ENCODE measurements at regions not wholly inside any gene's neighbourhood (a gene's known extent, or its start where the extent isn't known, plus 50 kb on each side); places are given as distances from the start of the nearest gene placed in this dataset.
"Not testable (repeated sequence)": the region's sequence is repeated elsewhere in the genome, so short reads cannot be mapped to it uniquely, and the experiment has no call there.

DNA sequence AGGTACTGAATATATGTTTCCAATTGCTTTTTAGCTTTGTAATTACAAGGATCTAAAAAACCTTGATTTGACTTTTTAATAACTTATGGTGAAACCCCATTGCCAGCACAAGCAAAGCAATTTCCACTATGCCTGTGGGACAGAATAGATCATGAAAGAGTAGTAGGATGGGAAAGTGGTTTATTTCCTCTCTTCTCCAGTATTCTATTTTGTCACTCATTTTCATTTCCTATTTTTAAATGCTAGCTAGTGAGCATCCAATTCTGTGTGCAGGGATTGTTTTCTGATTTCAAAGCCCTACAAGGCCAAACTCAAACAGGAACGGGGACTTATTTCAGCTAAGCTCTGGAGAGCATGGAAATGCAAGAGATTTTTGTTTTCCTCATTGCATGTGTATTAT, 132.0 kb upstream of the TGFBR2 start:
- no peak for DNase-seq

DNA sequence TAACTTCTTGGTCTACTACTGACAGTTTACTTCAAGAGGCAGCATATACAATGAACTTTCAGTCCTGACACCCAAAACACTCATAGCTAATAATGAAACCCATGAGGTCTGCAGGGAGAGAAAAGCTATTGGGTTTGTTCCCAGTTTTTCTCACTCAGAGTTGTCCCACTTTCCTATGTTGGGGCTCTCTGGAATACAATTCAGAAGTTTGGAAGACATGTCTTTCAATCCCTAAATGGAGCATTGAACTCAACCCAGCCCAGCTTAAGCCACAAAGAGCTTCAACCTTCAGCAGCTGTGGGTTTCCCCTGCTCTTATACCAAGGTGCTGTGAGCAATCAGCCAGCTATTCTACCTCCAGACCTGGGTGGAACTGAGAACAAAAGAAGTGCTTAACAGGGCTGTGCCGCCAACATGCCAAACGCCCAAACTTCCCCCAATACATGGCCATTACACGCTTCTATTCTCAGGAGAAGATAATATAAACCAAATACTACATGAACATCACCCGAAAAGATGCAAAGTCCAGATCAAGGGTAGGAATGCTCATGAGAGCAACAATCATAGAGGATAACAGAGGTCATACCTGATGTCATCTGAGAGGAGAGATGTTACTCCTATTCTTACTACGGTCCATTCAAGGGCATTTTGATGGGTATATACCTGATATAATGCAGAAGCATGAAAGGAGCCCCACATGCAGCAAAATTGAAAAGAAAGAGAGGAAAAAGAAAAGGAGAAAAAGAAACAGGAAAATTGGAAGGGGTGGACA, 131.2 kb upstream of the TGFBR2 start:
- no peak for DNase-seq

DNA sequence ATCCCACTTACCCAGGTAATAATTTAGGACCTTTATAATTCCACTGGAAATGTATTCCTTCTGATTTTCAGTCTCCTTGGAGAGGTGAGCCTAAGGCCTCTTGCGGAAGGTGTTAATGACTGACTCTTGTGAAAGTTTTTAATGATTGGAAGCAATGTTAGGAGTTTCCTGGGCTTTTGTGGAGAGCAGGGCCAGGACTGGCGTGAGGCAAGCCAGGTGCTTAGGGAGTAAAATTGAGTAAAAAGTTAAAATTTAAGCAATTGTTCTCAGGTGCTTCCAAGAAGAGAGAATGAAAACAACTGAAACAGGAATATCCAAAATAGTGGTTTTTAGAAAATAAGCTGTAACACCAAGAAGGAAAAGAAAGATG, 130.6 kb upstream of the TGFBR2 start:
- DNase-seq: no peak

- no peak for DNase-seq
Measured at GRCh38 chr3:30476368-30477084, 129.9 kb upstream of the TGFBR2 start.

DNA sequence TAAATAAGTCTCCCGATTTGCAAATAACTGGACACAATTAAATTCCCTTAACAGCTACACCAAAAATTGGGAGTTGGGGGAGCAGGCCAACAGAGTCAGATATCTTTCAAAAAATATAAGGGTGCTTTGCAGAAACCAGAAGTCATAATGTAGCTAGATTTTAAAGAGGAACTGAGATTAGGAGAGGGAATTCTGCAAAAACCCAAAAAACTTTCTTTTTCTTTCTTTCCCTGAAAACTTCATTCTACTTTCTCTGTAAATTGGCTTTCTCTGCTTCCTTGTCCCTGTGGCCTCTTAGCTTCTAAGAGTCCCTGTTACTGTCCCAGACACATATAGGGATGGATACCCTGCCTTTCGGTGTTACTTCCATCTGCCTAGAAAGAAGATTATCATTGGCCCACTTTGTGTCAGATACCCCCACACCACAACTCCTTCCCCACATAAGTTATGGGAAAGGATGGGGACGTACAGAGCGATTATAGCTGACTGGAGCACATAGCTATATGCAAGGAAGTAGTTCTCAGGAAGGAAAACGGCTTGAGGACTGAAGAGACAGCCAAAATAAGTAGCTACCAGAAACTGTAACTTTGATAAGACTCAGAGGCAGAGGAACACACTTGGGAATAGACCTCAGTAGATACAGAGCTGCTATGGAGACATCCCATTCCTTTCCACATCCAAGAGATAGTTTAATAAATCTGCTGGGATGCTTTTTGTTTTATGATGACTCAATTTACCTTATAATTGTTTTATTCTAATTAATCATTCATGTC, 129.1 kb upstream of the TGFBR2 start:
- no peak for DNase-seq

- DNase-seq: not testable (repeated sequence)
Measured at GRCh38 chr3:30479737-30480136, 126.7 kb upstream of the TGFBR2 start.

GRCh38 chr3:30480156-30480555, 126.2 kb upstream of the TGFBR2 start:
- not testable (repeated sequence) for DNase-seq

DNA sequence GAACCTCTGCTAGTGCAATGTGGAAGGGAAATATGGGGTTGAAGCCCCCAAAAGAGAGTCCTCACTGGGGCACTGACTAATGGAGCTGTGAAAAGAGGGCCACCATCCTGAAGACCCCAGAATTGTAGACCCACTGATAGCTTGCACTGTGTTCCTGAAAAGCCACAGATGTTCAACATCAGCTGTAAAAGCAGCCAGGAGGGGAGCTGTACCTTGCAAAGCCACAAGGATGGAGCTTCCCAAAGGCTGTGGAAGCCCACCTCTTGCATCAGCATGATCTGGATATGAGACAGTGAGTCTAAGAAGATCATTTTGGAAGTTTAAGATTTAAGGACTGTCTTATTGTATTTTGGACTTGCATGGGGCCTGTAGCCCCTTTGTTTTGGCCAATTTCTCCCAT, 125.8 kb upstream of the TGFBR2 start:
- DNase-seq: no peak

DNA sequence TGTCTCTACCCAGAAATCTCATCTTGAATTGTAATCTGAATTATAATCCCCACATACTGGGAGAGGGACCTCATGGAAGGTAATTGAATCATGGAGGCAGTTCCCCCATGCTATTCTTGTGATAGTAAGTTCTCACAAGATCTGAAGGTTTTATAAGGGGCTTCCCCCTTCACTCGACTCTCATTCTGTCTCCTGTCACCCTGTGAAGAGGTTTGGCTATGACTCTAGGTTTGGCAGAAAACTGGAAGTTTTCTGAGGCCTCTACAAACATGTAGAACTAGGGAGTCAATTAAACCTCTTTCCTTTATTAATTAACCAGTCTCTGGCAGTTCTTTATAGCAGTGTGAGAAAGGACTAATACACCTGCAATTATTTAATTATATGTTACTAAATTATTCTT, 125.2 kb upstream of the TGFBR2 start:
- DNase-seq: no peak

GRCh38 chr3:30484229-30484628, 122.2 kb upstream of the TGFBR2 start:
- DNase-seq: not testable (repeated sequence)

GRCh38 chr3:30486368-30486767, 120.0 kb upstream of the TGFBR2 start:
- DNase-seq: no peak

GRCh38 chr3:30488070-30488756, 118.2 kb upstream of the TGFBR2 start:
- no peak for DNase-seq

DNA sequence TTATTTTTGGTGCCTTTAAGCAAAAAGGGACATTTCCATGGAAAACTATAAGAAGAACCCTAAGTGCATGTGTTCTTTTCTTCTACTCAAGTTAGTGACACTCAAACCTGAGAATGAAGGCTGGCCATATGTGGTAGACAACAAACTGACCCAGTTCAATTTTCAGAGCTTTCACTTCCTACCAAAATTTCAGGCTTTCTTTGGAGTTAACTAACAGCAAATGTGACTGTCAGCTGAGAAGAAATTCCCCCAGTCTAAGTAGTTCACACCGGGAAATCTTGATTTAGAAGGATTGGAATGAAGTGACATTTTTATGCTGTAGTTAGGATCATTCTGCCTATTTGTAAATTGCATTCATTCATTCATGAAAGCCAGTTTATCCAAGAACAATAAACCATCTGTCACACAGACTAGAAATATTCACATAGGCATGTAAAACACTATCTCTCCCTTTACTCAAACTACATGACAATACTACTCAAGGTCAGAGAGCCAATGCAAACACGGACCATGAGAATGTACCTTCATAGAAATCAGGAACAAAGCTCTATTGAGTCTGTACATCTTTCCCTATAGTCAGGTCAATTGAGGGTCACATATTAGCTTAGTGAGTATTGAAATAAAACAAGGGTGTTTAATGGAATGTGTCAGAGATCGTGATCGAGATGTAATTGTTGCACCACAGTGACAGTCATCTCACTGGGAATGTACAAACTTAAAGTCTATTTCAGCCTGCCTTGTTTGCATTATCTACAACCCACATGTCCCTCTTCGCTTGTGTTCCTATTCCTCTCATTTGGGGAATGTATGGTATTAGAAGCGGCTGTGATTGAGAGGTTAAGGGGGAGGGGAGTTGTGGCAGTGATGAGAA, 113.8 kb upstream of the TGFBR2 start:
- no peak for DNase-seq

DNA sequence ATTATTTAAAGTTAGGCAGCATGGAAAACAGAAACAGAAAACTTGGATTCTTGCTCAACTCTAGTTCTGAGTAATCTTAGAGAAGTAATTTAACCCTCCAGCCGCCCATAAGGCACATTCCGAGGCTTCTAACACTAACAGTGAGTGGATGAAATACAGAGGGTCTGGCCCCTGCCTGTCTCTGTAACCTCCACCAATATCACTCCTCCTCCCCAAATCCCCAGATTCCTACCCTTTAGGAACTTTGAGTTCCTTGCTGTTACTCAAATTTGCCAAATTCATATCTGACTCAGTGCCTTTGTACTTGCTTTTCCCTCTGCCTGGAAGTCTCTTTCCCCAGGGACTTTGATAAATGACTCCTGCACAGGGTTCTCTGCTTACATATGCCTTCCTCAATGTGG, 112.5 kb upstream of the TGFBR2 start:
- no peak for DNase-seq

DNA sequence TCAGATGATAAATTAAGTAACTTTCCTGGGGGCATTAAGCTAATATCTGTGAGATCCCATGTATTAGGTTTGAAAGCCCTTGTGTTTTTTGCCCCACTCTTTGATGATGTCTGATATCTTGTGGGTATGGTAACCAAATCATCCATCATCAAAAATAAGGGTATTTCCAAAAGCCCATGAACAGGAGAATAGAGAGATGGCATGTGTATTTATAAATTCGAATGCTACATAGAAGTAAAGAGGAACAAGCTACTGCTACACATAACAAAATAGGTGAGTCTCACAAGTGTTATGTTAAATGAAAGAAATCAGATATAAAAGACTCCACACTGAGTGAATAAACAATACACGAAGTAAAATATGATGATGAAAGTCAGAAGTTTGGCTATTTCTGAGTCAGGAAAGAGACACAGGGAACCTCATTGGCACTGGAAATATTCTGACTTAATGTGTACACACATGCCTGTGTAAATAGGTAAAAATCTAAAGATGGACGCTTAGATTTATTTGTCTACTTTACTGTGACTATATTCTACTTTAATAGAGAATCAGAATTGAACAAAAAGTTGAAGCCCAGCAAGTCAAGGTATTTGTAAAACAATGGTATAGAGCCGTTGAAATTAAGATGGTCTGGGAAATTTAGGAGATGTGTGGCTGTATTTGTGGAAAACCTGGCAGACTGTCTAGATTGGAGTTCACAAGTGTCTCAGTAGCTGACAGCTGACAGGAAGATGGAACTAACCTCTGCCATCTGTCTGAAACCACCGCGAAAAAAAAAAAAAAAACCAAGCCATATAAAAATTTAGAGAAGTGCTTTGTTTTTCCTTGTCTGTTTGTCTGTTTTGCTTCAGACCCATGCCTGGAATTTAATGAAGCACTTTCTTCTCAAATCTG, 111.0 kb upstream of the TGFBR2 start:
- DNase-seq: no peak

DNA sequence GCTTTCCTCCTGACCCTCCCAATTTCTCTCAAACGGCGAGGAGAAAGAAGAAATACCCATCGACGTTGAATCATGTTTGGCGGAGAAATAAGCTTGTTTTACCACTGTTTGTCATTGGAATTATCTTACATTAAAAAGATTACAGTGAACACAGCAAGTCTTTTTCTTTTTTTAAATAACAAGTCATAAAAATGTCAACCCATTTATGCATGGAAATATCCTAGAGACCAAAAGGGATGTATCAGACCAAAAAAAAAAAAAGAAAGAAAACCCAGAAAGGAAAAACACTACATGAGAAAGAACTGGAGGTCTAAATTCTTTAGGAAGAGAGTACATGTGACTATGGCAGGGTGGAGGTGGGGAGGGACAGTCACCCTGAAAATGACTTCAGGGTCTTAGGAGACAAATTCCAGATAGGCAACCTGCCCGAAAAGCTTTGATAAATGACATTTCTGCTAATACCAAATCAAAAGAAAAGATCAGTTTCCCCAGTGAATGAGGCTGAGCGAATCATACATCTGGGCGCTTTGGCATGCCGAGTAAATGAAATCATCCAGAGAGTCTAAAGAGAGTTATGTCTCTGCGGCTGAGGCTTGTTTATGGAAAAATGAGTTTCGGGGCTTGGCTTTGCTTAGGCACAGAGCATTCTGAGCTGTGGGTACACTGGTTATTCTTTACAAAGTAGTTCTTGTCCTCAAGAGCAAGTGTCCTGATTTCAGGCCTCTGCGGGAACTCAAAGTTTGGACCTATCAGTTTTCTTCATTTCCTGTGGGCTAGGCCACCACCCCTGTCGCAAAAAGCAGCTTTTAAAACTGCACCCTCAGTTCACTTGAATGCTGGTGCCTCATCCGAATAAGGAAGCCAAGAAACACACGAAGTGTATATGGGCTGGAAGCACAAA, 110.1 kb upstream of the TGFBR2 start:
- DNase-seq: no peak

DNA sequence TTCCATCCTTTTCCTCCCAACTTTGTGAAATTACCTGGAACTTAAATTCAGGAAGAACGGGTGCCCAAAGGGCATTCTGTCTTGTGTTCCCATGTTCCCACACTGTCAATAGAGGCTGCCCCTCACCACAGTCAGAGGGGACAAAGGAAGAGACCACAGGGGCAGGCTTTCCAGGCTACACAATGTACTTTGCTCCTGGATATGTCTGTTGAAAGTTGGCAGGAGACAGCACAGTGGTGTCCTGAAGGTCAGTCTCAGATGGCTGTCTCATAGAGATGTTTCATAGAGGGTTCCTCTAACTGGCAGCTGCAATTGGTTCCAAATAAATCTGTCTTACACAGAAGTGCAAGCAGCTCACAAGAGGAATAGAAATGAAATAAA, 107.8 kb upstream of the TGFBR2 start:
- DNase-seq: no peak

DNA sequence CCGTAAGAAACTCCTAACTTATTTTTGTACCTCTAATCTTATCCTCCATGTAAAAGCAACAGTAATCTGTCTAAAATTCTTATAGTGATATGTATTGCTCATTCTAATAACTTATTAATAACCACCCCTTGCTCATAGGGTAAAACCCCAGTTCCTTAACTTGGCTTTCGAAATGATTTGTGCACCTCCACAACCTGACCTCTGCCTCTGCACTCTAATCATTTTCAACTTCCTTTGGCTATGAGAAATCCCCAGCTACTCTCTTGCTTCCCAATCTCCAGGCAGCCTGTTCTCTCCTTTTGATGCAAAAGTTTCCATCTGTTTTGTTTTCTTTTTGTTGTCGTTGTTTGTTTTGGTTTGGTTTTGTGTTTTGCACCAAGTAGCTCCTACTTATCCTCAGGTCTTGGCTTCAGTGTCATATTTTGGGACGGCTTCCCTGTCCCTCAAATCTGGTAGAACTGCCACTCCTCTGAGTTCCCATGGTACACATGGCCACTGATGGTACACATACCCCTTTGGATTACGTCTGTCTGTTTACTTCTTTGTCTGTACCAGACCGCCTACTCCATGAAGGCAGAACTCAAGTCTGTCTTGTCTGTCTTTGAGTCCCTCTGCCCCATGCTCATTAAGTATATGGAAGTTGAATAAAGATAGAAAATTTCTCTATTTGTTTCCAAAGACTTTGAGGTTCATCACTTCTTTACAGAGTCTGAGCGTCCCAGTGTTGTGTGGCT, 105.6 kb upstream of the TGFBR2 start:
- no peak for DNase-seq

DNA sequence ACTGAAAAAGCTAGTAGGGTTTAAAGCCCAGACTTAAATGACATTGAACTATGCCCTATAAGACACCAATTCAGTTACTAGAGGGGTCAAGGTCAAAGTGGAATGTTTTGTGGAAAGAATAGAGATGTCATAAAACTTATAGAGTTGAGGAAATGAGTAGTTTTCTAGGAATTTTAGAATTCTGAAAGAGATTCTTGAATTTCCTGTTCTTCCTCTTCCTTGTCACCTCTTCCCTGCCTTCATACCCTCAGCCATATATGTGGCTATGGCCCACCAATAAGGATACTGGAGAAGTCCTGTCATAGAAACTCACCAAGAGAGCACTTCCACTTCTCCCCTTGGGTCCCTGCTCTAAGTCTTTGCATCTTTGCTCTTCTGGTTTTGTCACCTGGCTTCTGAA, 104.9 kb upstream of the TGFBR2 start:
- no peak for DNase-seq

All from occipital lobe (tissue), 1 donor.